ENCODE measurements at regions not wholly inside any gene's neighbourhood (a gene's known extent, or its start where the extent isn't known, plus 50 kb on each side); places are given as distances from the start of the nearest gene placed in this dataset.
A peak's percentile ranks its signal among the peaks of the same experiment; 100 is the strongest.

GRCh38 chr2:208552943-208553342 lies 146.4 kb downstream of the PTH2R start:
- peaks cover 7% of the 10 kb centered on the region for H3K4me1 ChIP-seq (ENCODE audit: low read depth)
- DNase-seq (no peak), ATAC-seq (no peak)
- no peak for TF ChIP-seq CTCF (IDR thresholded peaks at IDR 0.05)
- intact Hi-C loops (cut with DNase I, micrococcal nuclease), result no loop called here
- no peaks in the 10 kb centered on the region for H3K36me3 ChIP-seq (ENCODE audit: low read depth)
- H3K9me3 ChIP-seq, result peaks cover 4% of the 10 kb centered on the region
- H3K4me3 ChIP-seq, result no peak overlapping the region

- Histone ChIP-seq H3K9me3 (peaks cover 5% of the 10 kb centered on the region), H3K4me1 (ENCODE audit: low read depth) (no peaks in the 10 kb centered on the region), H3K36me3 (ENCODE audit: low read depth) (no peaks in the 10 kb centered on the region), H3K4me3 (no peak overlapping the region)
- intact Hi-C loops (cut with DNase I, micrococcal nuclease), result no loop called here
- DNase-seq (no peak), ATAC-seq (no peak)
- no peak for TF ChIP-seq CTCF (IDR thresholded peaks at IDR 0.05)
These were observed 150.4 kb downstream of the PTH2R start for GRCh38 chr2:208556983-208557484.

- no peak for TF ChIP-seq CTCF (IDR thresholded peaks at IDR 0.05)
- Histone ChIP-seq H3K36me3 (ENCODE audit: low read depth) (no peaks in the 10 kb centered on the region), H3K4me1 (ENCODE audit: low read depth) (no peaks in the 10 kb centered on the region), H3K9me3 (peaks cover 8% of the 10 kb centered on the region), H3K4me3 (no peak overlapping the region)
- intact Hi-C loops (cut with DNase I, micrococcal nuclease), result no loop called here
- DNase-seq (no peak), ATAC-seq (peak; percentile 69)
These were observed 159.3 kb downstream of the PTH2R start for GRCh38 chr2:208565690-208566416.

- intact Hi-C loops (cut with DNase I, micrococcal nuclease), result no loop called here
- H3K9me3 ChIP-seq, result no peaks in the 10 kb centered on the region
- no peak for DNase-seq
These were observed 161.6 kb downstream of the PTH2R start for GRCh38 chr2:208568203-208568602.

GRCh38 chr2:208570066-208570465 lies 163.5 kb downstream of the PTH2R start:
- H3K4me1 ChIP-seq (ENCODE audit: low read depth), result no peaks in the 10 kb centered on the region
- H3K36me3 ChIP-seq (ENCODE audit: low read depth), result no peaks in the 10 kb centered on the region
- DNase-seq (no peak), ATAC-seq (no peak)
- H3K4me3 ChIP-seq, result no peak overlapping the region
- intact Hi-C loops (cut with DNase I, micrococcal nuclease), result no loop called here
- TF ChIP-seq CTCF (IDR thresholded peaks at IDR 0.05), result no peak
- H3K9me3 ChIP-seq, result no peaks in the 10 kb centered on the region

More at GRCh38 chr2:208568203-208568602, 161.6 kb downstream of the PTH2R start:
- Histone ChIP-seq H3K36me3 (ENCODE audit: low read depth) (no peaks in the 10 kb centered on the region), H3K4me1 (ENCODE audit: low read depth) (no peaks in the 10 kb centered on the region), H3K4me3 (no peak overlapping the region)
- ATAC-seq, result no peak
- no peak for TF ChIP-seq CTCF (IDR thresholded peaks at IDR 0.05)
